ENCODE measurements at regions not wholly inside any gene's neighbourhood (a gene's known extent, or its start where the extent isn't known, plus 50 kb on each side); places are given as distances from the start of the nearest gene placed in this dataset.

- no CpG with 5 or more reads among the region's 1 CpG for WGBS (ENCODE audit: insufficient coverage)
- no peak overlapping the region for H3K27ac Mint-ChIP-seq
- H3K9me3 Mint-ChIP-seq = peaks cover 14 to 33% of the 10 kb centered on the region in 2 donors
- no peaks in the 10 kb centered on the region for H3K4me1 Mint-ChIP-seq
- DNase-seq (no peak), ATAC-seq (no peak)
- no peaks in the 10 kb centered on the region for H3K27me3 Mint-ChIP-seq (ENCODE audit: low read depth in 2 of 2)
- TF ChIP-seq, protein P1, sequence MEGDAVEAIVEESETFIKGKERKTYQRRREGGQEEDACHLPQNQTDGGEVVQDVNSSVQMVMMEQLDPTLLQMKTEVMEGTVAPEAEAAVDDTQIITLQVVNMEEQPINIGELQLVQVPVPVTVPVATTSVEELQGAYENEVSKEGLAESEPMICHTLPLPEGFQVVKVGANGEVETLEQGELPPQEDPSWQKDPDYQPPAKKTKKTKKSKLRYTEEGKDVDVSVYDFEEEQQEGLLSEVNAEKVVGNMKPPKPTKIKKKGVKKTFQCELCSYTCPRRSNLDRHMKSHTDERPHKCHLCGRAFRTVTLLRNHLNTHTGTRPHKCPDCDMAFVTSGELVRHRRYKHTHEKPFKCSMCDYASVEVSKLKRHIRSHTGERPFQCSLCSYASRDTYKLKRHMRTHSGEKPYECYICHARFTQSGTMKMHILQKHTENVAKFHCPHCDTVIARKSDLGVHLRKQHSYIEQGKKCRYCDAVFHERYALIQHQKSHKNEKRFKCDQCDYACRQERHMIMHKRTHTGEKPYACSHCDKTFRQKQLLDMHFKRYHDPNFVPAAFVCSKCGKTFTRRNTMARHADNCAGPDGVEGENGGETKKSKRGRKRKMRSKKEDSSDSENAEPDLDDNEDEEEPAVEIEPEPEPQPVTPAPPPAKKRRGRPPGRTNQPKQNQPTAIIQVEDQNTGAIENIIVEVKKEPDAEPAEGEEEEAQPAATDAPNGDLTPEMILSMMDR (IDR thresholded peaks at IDR 0.05) = no peak
- H3K9me3 ChIP-seq (ENCODE audit: control insufficient read depth, insufficient read depth, low read length) = no peaks in the 10 kb centered on the region
- no peak overlapping the region for H3K27ac ChIP-seq (ENCODE audit: low read length)
- H3K36me3 ChIP-seq (ENCODE audit: control insufficient read depth, insufficient read depth, low read length) = no peaks in the 10 kb centered on the region
- H3K4me1 ChIP-seq (ENCODE audit: control insufficient read depth, insufficient read depth, low read length) = no peaks in the 10 kb centered on the region
- intact Hi-C loops (cut with micrococcal nuclease) = no loop called here
- no peaks in the 10 kb centered on the region for H3K27me3 ChIP-seq (ENCODE audit: control insufficient read depth, insufficient read depth, low read length)
- no peak overlapping the region for H3K4me3 ChIP-seq (ENCODE audit: low read length)
- H3K36me3 Mint-ChIP-seq = no peaks in the 10 kb centered on the region
- H3K4me3 Mint-ChIP-seq = no peak overlapping the region
Measured at GRCh38 chr2:210915912-210916311, 359.5 kb downstream of the CPS1 start.

- Histone ChIP-seq H3K9me3 (ENCODE audit: control insufficient read depth, insufficient read depth, low read length) (no peaks in the 10 kb centered on the region), H3K27me3 (ENCODE audit: control insufficient read depth, insufficient read depth, low read length) (no peaks in the 10 kb centered on the region), H3K4me1 (ENCODE audit: control insufficient read depth, insufficient read depth, low read length) (no peaks in the 10 kb centered on the region), H3K36me3 (ENCODE audit: control insufficient read depth, insufficient read depth, low read length) (no peaks in the 10 kb centered on the region), H3K4me3 (ENCODE audit: low read length) (no peak overlapping the region), H3K27ac (ENCODE audit: low read length) (no peak overlapping the region)
- H3K9me3 Mint-ChIP-seq = peaks cover 17 to 27% of the 10 kb centered on the region in 2 donors
- intact Hi-C loops (cut with micrococcal nuclease) = no loop called here
- no peak overlapping the region for H3K27ac Mint-ChIP-seq
- H3K4me1 Mint-ChIP-seq = no peaks in the 10 kb centered on the region
- no peaks in the 10 kb centered on the region for H3K27me3 Mint-ChIP-seq (ENCODE audit: low read depth in 2 of 2)
- DNase-seq = no peak
- 46% methylated on average over 2 of the region's 4 CpGs for WGBS (ENCODE audit: insufficient coverage)
- TF ChIP-seq, protein P1 (IDR thresholded peaks at IDR 0.05) = no peak
- no peaks in the 10 kb centered on the region for H3K36me3 Mint-ChIP-seq
- H3K4me3 Mint-ChIP-seq = no peak overlapping the region
- no peak for ATAC-seq
Measured at GRCh38 chr2:210917465-210917864, 361.1 kb downstream of the CPS1 start.

DNA sequence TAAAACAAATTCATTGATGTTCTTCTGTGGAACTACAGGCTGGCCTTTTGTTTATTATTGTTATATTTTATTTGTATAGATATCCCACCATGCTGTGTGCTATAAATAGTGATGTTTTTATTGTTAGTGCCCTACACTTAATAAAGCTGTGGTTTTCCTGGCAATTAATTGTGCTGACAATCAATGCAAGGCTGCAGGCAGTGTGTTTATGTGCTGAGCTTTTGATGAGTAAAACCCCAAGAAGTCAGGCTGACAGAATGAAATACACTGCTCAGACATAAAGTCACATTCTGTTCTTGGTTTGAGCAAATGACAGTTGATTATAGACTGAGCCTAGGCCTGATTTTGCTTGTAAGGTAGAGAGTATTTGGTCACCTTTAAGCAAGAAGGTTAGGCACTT is 362.7 kb downstream of the CPS1 start:
- Mint-ChIP-seq H3K9me3 (peaks cover 15 to 24% of the 10 kb centered on the region in 2 donors), H3K4me1 (no peaks in the 10 kb centered on the region), H3K36me3 (no peaks in the 10 kb centered on the region), H3K27ac (no peak overlapping the region), H3K27me3 (ENCODE audit: low read depth in 2 of 2) (no peaks in the 10 kb centered on the region), H3K4me3 (no peak overlapping the region)
- intact Hi-C loops (cut with micrococcal nuclease) = no loop called here
- no peak for DNase-seq
- ATAC-seq = no peak
- Histone ChIP-seq H3K27ac (ENCODE audit: low read length) (no peak overlapping the region), H3K9me3 (ENCODE audit: control insufficient read depth, insufficient read depth, low read length) (no peaks in the 10 kb centered on the region), H3K4me3 (ENCODE audit: low read length) (no peak overlapping the region), H3K4me1 (ENCODE audit: control insufficient read depth, insufficient read depth, low read length) (no peaks in the 10 kb centered on the region), H3K36me3 (ENCODE audit: control insufficient read depth, insufficient read depth, low read length) (no peaks in the 10 kb centered on the region), H3K27me3 (ENCODE audit: control insufficient read depth, insufficient read depth, low read length) (no peaks in the 10 kb centered on the region)
- TF ChIP-seq, protein P1 (IDR thresholded peaks at IDR 0.05) = no peak

DNA sequence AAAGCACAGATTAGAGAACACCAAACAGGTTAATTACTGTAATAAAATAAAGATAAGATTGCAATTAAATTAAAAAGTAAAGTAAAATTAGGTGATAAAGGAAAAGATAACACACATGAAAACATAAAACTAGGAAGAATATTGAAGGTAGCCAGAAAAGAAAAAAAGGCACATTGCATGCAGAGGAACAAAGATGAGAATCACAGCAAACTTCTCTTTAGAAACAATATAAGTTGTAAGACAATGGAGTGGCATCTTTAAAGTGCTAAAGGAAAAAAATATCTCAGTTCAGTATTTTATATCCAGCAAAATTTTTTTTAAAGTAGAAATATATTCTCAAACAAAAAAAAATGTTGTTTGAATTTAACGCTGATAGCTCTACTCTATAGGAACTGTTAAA is 366.0 kb downstream of the CPS1 start:
- intact Hi-C loops (cut with micrococcal nuclease) = no loop called here
- H3K27me3 ChIP-seq (ENCODE audit: control insufficient read depth, insufficient read depth, low read length) = no peaks in the 10 kb centered on the region
- no peak for DNase-seq
- Mint-ChIP-seq H3K27ac (no peak overlapping the region), H3K4me1 (no peaks in the 10 kb centered on the region), H3K36me3 (no peaks in the 10 kb centered on the region), H3K4me3 (no peak overlapping the region), H3K27me3 (ENCODE audit: low read depth in 2 of 2) (no peaks in the 10 kb centered on the region), H3K9me3 (peaks cover 12 to 19% of the 10 kb centered on the region in 2 donors)
- no peaks in the 10 kb centered on the region for H3K36me3 ChIP-seq (ENCODE audit: control insufficient read depth, insufficient read depth, low read length)
- no peak overlapping the region for H3K4me3 ChIP-seq (ENCODE audit: low read length)
- no peaks in the 10 kb centered on the region for H3K9me3 ChIP-seq (ENCODE audit: control insufficient read depth, insufficient read depth, low read length)
- TF ChIP-seq, protein P1 (IDR thresholded peaks at IDR 0.05) = no peak
- H3K27ac ChIP-seq (ENCODE audit: low read length) = no peak overlapping the region
- H3K4me1 ChIP-seq (ENCODE audit: control insufficient read depth, insufficient read depth, low read length) = no peaks in the 10 kb centered on the region
- ATAC-seq = no peak
- WGBS (ENCODE audit: insufficient coverage) = no CpG with 5 or more reads among the region's 1 CpG
